WTC11 (cell line): ENCODE measurements at regions not wholly inside any gene's neighbourhood (a gene's known extent, or its start where the extent isn't known, plus 50 kb on each side); places are given as distances from the start of the nearest gene placed in this dataset.

Experiments used
- ATAC-seq: fragments of 200-7000 bp; cut with Tn5 transposase; 2 replicates; pipeline ENCODE4 v1.10.0; 2021; ENCODE audit warnings: mild to moderate bottlenecking, moderate library complexity
- CTCF ChIA-PET: fragments of 300-600 bp; sonication (Branson Sonifier 250); formaldehyde crosslinking; loops from one replicate; lab custom pipeline; 2021; ENCODE audit warnings: antibody characterized with exemption; lab: Charles Lee
- POLR2A ChIA-PET: fragments of 350-600 bp; sonication (Branson Sonifier 250); formaldehyde crosslinking; loops from one replicate; lab custom pipeline; 2021; ENCODE audit warnings: antibody characterized with exemption; lab: Charles Lee
- DNase-seq: peaks from one replicate; pipeline ENCODE4 v3.0.0; 2021; ENCODE audit warnings: low spot score
- H3K27ac Mint-ChIP-seq: 2 replicates; pipeline ENCODE4 v1.8.0; 2021; ENCODE audit warnings: mixed read lengths
- H3K27me3 Mint-ChIP-seq: 2 replicates; pipeline ENCODE4 v1.8.0; 2021; ENCODE audit warnings: low read depth, mild to moderate bottlenecking, moderate library complexity, mixed read lengths
- H3K36me3 Mint-ChIP-seq: 2 replicates; pipeline ENCODE4 v1.8.0; 2021; ENCODE audit warnings: mixed read lengths
- H3K4me1 Mint-ChIP-seq: 2 replicates; pipeline ENCODE4 v1.8.0; 2022; ENCODE audit warnings: mixed read lengths
- H3K4me3 Mint-ChIP-seq: 2 replicates; pipeline ENCODE4 v1.8.0; 2021; ENCODE audit warnings: mild to moderate bottlenecking, moderate library complexity, mixed read lengths
- H3K9me3 Mint-ChIP-seq: 2 replicates; pipeline ENCODE4 v1.8.0; 2021; ENCODE audit warnings: mixed read lengths
- AR ChIP-seq: fragments of 250-450 bp; sonication (Bioruptor Pico); IDR thresholded peaks from 2 replicates; pipeline ENCODE4 v1.9.0; 2021; ENCODE audit warnings: mild to moderate bottlenecking
- ATF3 ChIP-seq: sonication (generic); formaldehyde crosslinking; conservative IDR thresholded peaks from 2 replicates; pipeline ENCODE4 v1.8.1; 2022; ENCODE audit warnings: mild to moderate bottlenecking, missing genetic modification reagents
- E2F1 ChIP-seq: sonication (generic); formaldehyde crosslinking; IDR thresholded peaks from 2 replicates; pipeline ENCODE4 v1.8.0; 2022; ENCODE audit warnings: mild to moderate bottlenecking, missing genetic modification reagents
- E2F5 ChIP-seq: sonication (generic); formaldehyde crosslinking; IDR thresholded peaks from 2 replicates; pipeline ENCODE4 v1.8.1; 2022; ENCODE audit warnings: mild to moderate bottlenecking, moderate library complexity, missing genetic modification reagents
- EMX1 ChIP-seq: fragments of 250-450 bp; sonication (Bioruptor Pico); IDR thresholded peaks from 2 replicates; pipeline ENCODE4 v1.8.0; 2021; ENCODE audit warnings: mild to moderate bottlenecking
- GABPB1 ChIP-seq: sonication (generic); formaldehyde crosslinking; IDR thresholded peaks from 2 replicates; pipeline ENCODE4 v1.8.1; 2023; ENCODE audit warnings: mild to moderate bottlenecking, missing genetic modification reagents
- GRHL2 ChIP-seq: fragments of 250-450 bp; sonication (Bioruptor Pico); IDR thresholded peaks from 2 replicates; pipeline ENCODE4 v1.8.0; 2022; ENCODE audit warnings: mild to moderate bottlenecking, moderate library complexity; ENCODE audit not compliant: insufficient replicate concordance, severe bottlenecking
- HMGA2 ChIP-seq: fragments of 250-450 bp; sonication (Bioruptor Pico); IDR thresholded peaks from 2 replicates; pipeline ENCODE4 v1.4.0; 2021; ENCODE audit warnings: mild to moderate bottlenecking, moderate library complexity
- HMGXB4 ChIP-seq: sonication (generic); formaldehyde crosslinking; IDR thresholded peaks from 2 replicates; pipeline ENCODE4 v1.8.1; 2023; ENCODE audit warnings: mild to moderate bottlenecking, moderate library complexity, missing genetic modification reagents
- JAZF1 ChIP-seq: fragments of 250-450 bp; sonication (Bioruptor Pico); IDR thresholded peaks from 2 replicates; pipeline ENCODE4 v1.9.0; 2021; ENCODE audit warnings: moderate library complexity, mild to moderate bottlenecking, inconsistent platforms
- JUN ChIP-seq: sonication (generic); formaldehyde crosslinking; IDR thresholded peaks from 2 replicates; pipeline ENCODE4 v1.8.0; 2023; ENCODE audit warnings: mild to moderate bottlenecking, missing genetic modification reagents
- MYBL2 ChIP-seq: sonication (generic); formaldehyde crosslinking; IDR thresholded peaks from 2 replicates; pipeline ENCODE4 v1.8.1; 2023; ENCODE audit warnings: mild to moderate bottlenecking, moderate library complexity, missing genetic modification reagents
- NFATC4 ChIP-seq: fragments of 250-450 bp; sonication (Bioruptor Pico); IDR thresholded peaks from 2 replicates; pipeline ENCODE4 v1.9.0; 2021; ENCODE audit warnings: mild to moderate bottlenecking
- RELA ChIP-seq: sonication (generic); formaldehyde crosslinking; IDR thresholded peaks from 2 replicates; pipeline ENCODE4 v1.8.1; 2022; ENCODE audit warnings: missing genetic modification reagents, mild to moderate bottlenecking, borderline replicate concordance
- STAT6 ChIP-seq: sonication (generic); formaldehyde crosslinking; conservative IDR thresholded peaks from 2 replicates; pipeline ENCODE4 v1.8.1; 2023; ENCODE audit warnings: mild to moderate bottlenecking, low read depth, missing genetic modification reagents, moderate library complexity
- TEAD4 ChIP-seq: sonication (generic); formaldehyde crosslinking; IDR thresholded peaks from 2 replicates; pipeline ENCODE4 v1.8.0; 2022; ENCODE audit warnings: mild to moderate bottlenecking, missing genetic modification reagents
- ZBTB43 ChIP-seq: sonication (generic); formaldehyde crosslinking; IDR thresholded peaks from 2 replicates; pipeline ENCODE4 v1.8.1; 2023; ENCODE audit warnings: mild to moderate bottlenecking, missing genetic modification reagents
- ZNF416 ChIP-seq: fragments of 250-450 bp; sonication (Bioruptor Pico); IDR thresholded peaks from 2 replicates; pipeline ENCODE4 v1.9.0; 2021; ENCODE audit warnings: mild to moderate bottlenecking, inconsistent platforms

GRCh38 chr12:115639648-115640012, 637.9 kb downstream of the MED13L start:
- Mint-ChIP-seq H3K9me3 (peaks cover 6% of the 10 kb centered on the region), H3K27me3 (no peaks in the 10 kb centered on the region), H3K27ac (no peak overlapping the region), H3K36me3 (no peaks in the 10 kb centered on the region), H3K4me3 (no peak overlapping the region)
- no peak for DNase-seq
- ATAC-seq, result no peak
- ChIA-PET CTCF (interaction anchor here (1.9 kb wide), 1 partner anchor 182 kb away, joined by 7 read pairs; no protein-coding TSS in a partner anchor), POLR2A (no interaction called here)
- TF ChIP-seq HMGXB4 (no peak), E2F1 (no peak), MYBL2 (CRISPR knock-in tag) (no peak), JUN (CRISPR knock-in tag) (no peak), E2F5 (CRISPR knock-in tag) (no peak), JAZF1 (no peak), HMGA2 (CRISPR knock-in tag) (no peak), GABPB1 (CRISPR knock-in tag) (no peak), ZNF416 (no peak), GRHL2 (CRISPR knock-in tag) (no peak), AR (CRISPR knock-in tag) (no peak), ZBTB43 (CRISPR knock-in tag) (no peak), TEAD4 (CRISPR knock-in tag) (no peak), ATF3 (no peak), STAT6 (CRISPR knock-in tag) (no peak), EMX1 (no peak), RELA (no peak), NFATC4 (CRISPR knock-in tag) (no peak)
- TF ChIP-seq, all 79 proteins: peak for 0
- peaks cover 2% of the 10 kb centered on the region; the same call in 1 of the 2 replicates for H3K4me1 Mint-ChIP-seq
